Pancreas (tissue), 10 donors: ENCODE measurements at regions not wholly inside any gene's neighbourhood (a gene's known extent, or its start where the extent isn't known, plus 50 kb on each side); places are given as distances from the start of the nearest gene placed in this dataset.

Experiments used
- ATAC-seq, 4 donors: fragments of 200-7000 bp; cut with Tn5 transposase; one replicate each; pipeline versions ENCODE4 v1.8.0 to v1.9.1; 2020; ENCODE audit warnings: mild to moderate bottlenecking in 4 of 4, moderate library complexity in 4 of 4
- DNase-seq, 6 donors: peaks; one replicate each; pipeline ENCODE4 v3.0.0-alpha.2; 2020
- FAIRE-seq: peaks from 2 replicates; lab custom pipeline; 2012; peaks lifted over from hg19 to GRCh38; lab: Jason Lieb, UNC
- H3K27ac ChIP-seq, 4 donors: fragments of 200-600 bp; sonication (generic); 1 replicate in 3 of 4; 2 replicates in 1 of 4; pipeline versions ENCODE4 v1.5.0 to v1.8.0; 2020
- H3K27me3 ChIP-seq, 4 donors: fragments of 200-600 bp; one replicate each; pipeline ENCODE4 v1.8.0; 2021
- H3K36me3 ChIP-seq, 3 donors: fragments of 200-600 bp; sonication (generic) in 1 of 3; one replicate each; pipeline versions ENCODE4 v1.5.0 to v1.8.0; 2020 to 2021
- H3K4me1 ChIP-seq, 3 donors: fragments of 200-600 bp; one replicate each; pipeline ENCODE4 v1.8.0; 2021
- H3K4me3 ChIP-seq, 4 donors: fragments of 200-600 bp; sonication (generic) in 2 of 4; one replicate each; pipeline versions ENCODE4 v1.5.0 to v1.8.0; 2020 to 2021
- H3K9me3 ChIP-seq, 4 donors: fragments of 200-600 bp; one replicate each; pipeline ENCODE4 v1.8.0; 2021
- WGBS, 2 donors: extraction: QIAGEN DNeasy Blood & Tissue Kit; methylation state at CpG; one replicate each; pipeline ENCODE4 v1.1.7; 2013; 5-methylcytosine and 5-hydroxymethylcytosine counted together
- intact Hi-C, 3 donors: fragments of 100-400 bp; cut with DNase I; formaldehyde crosslinking; loops; one replicate each; pipeline versions ENCODE4 v1.11.1 to v1.14.2; 2022
- TF ChIP-seq, protein P1 (sequence below), 4 donors: fragments of 200-600 bp; sonication (generic) in 3 of 4; IDR thresholded peaks; one replicate each; pipeline versions ENCODE4 v1.5.0 to v1.8.0; 2021; ENCODE audit warnings: antibody characterized with exemption in 4 of 4
- donor health status: healthy with polysubstance abuse.
- donor health status: DM: no; HTN: no; CAD: no; lungs with moderate emphysema.
- donor health status: DM: no; HTN: no; CAD: no.
- donor health status: control.
- donor health status: control.
- donor health status: Bipolar disorder and iron deficiency.
- donor health status: DM: yes; HTN: yes; CAD: no.
- donor health status: DM: no; HTN: no; CAD: no.
- donor health status: DM: no; HTN: no; CAD: no.
- donor health status: DM: yes; HTN: yes; CAD: no.

DNA sequence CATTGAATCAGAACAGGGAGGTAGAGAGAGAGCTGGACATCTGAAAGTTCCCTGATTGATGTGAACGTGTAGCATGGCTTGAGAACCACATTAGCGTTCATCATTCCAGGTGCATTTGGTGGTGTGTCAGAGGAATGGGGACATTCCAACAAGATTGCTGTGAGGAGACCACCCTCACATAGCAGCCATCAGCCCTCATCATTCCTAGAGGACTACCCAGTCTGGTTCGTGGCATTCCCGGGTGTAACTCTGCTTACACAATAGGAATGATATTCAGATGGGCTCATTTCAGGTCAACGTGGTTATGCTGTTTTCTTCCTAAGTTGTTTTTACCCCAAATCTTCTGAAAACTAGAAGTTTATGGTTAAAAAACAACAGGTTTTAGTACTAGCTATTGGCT, 62.2 kb upstream of the KLHL31 start:
- TF ChIP-seq, protein P1, sequence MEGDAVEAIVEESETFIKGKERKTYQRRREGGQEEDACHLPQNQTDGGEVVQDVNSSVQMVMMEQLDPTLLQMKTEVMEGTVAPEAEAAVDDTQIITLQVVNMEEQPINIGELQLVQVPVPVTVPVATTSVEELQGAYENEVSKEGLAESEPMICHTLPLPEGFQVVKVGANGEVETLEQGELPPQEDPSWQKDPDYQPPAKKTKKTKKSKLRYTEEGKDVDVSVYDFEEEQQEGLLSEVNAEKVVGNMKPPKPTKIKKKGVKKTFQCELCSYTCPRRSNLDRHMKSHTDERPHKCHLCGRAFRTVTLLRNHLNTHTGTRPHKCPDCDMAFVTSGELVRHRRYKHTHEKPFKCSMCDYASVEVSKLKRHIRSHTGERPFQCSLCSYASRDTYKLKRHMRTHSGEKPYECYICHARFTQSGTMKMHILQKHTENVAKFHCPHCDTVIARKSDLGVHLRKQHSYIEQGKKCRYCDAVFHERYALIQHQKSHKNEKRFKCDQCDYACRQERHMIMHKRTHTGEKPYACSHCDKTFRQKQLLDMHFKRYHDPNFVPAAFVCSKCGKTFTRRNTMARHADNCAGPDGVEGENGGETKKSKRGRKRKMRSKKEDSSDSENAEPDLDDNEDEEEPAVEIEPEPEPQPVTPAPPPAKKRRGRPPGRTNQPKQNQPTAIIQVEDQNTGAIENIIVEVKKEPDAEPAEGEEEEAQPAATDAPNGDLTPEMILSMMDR (IDR thresholded peaks at IDR 0.05) = no peak
- no peaks in the 10 kb centered on the region for H3K9me3 ChIP-seq
- H3K27ac ChIP-seq = no peak overlapping the region
- FAIRE-seq (no peak), ATAC-seq (no peak), DNase-seq (no peak)
- intact Hi-C loops = loop anchor here in 1 of 3 donors (10.0 kb wide), 2 partner anchors 223 to 227 kb away; no protein-coding TSS in a partner anchor
- H3K27me3 ChIP-seq = no peaks in the 10 kb centered on the region
- H3K4me1 ChIP-seq = peaks cover 0 to 7% (median 3%) of the 10 kb centered on the region in 3 donors
- H3K4me3 ChIP-seq = no peak overlapping the region
- 72 to 77% methylated on average over 5 of the region's 5 CpGs for WGBS, 2 donors
- H3K36me3 ChIP-seq = no peaks in the 10 kb centered on the region

DNA sequence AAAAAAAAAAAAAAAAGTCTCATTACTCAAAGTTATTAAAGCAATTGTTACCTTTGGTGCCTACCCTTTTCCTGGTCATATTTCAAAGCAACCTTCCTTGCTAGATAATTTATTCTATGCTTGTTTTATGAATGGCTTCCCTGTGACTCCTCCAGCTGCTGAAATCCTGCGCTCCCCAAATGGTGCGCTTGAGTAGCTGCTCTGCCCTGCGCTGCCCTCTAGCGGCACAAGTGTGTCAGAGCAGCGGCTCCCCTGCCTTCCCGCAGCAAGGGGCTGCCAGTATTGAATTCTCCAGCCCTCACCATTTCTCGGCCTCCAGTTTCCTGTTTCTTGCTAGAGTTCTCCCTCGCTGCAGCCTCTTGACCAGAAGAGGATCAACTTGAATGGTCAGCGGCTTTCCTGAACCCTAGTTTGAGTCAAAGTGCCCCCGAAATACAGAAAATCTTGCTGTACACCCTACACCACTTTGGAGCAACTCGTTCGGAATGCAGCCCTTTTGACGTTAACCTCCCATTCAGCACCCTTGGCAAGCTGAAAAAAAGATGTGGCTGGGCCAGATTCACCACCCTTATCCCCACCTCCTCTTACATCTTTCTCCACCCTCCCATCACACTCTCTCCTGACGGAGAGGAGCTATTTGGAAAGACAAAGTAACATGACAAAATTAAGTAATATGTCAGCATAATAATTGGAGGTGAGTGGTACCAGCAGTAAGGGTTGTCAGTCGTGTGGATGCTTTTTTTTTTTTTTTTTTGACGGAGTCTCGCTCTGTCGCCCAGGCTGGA, 60.4 kb upstream of the KLHL31 start:
- intact Hi-C loops = loop anchor here in 1 of 3 donors (10.0 kb wide), 2 partner anchors 221 to 229 kb away; no protein-coding TSS in a partner anchor
- no peak for FAIRE-seq
- Histone ChIP-seq H3K27me3 (no peaks in the 10 kb centered on the region), H3K36me3 (no peaks in the 10 kb centered on the region), H3K27ac (no peak overlapping the region), H3K9me3 (no peaks in the 10 kb centered on the region), H3K4me1 (peaks cover 0 to 7% (median 3%) of the 10 kb centered on the region in 3 donors), H3K4me3 (no peak overlapping the region)
- TF ChIP-seq, protein P1 (IDR thresholded peaks at IDR 0.05) = peak; percentile 88 to 98 (median 96)
- ATAC-seq = peak; percentile 83 to 95 (median 92)
- peak; percentile 49 to 92 (median 80) for DNase-seq
- WGBS, 2 donors = 38 to 42% methylated on average over 17 to 18 of the region's 18 CpGs

DNA sequence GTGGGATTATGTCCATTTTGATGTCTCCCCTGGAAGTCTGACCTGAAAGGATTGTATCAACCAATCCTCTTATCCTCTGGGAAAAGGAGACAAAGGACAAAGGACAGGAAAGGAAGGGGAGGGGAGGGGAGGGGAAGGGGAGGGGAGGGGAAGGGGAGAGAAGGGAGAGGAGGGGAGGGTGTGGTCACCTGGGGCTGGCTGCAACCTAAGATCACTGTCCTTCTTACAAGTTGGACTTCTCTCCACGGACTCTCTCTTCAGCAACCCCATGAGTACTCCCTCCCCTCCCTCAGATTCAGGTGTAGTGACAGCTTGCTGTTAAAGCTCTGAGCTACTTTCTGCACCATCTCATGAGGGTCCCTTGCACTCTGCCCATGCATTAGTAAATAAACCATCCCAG, 58.9 kb upstream of the KLHL31 start:
- DNase-seq (no peak), FAIRE-seq (no peak), ATAC-seq (no peak)
- TF ChIP-seq, protein P1 (IDR thresholded peaks at IDR 0.05) = no peak
- WGBS, 2 donors = 54 to 70% methylated on average over 1 of the region's 1 CpG
- Histone ChIP-seq H3K4me1 (peaks cover 0 to 7% (median 3%) of the 10 kb centered on the region in 3 donors), H3K36me3 (no peaks in the 10 kb centered on the region), H3K27ac (no peak overlapping the region), H3K4me3 (no peak overlapping the region), H3K27me3 (no peaks in the 10 kb centered on the region), H3K9me3 (no peaks in the 10 kb centered on the region)
- intact Hi-C loops = loop anchor here in 1 of 3 donors (10.0 kb wide), 2 partner anchors 220 to 230 kb away; no protein-coding TSS in a partner anchor

DNA sequence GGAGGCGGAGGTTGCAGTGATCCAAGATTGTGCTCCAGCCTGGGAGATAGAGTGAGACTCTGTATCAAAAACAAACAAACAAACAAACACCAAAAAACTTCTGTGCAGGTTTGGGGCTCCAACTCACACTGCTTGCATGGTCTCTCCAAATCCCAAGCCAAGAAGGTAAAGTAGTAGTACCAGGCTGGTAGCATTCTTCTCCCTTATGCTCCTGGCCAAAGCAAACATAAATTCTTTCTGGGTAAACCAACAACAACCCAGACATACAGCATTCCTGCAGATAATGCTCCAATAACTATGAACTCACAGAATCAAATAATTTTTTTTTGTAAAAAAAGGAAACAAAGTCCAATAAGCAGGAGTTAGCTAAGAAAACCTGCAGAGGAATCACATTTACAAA, 57.8 kb upstream of the KLHL31 start:
- intact Hi-C loops = loop anchor here in 1 of 3 donors (10.0 kb wide), 2 partner anchors 219 to 231 kb away; no protein-coding TSS in a partner anchor
- Histone ChIP-seq H3K36me3 (no peaks in the 10 kb centered on the region), H3K27me3 (no peaks in the 10 kb centered on the region), H3K27ac (no peak overlapping the region), H3K4me1 (peaks cover 0 to 7% (median 3%) of the 10 kb centered on the region in 3 donors), H3K9me3 (no peaks in the 10 kb centered on the region), H3K4me3 (no peak overlapping the region)
- peak in 3 of 4 donors; percentile 45 to 69 (median 50) for ATAC-seq
- TF ChIP-seq, protein P1 (IDR thresholded peaks at IDR 0.05) = no peak
- WGBS, 2 donors = 85 to 89% methylated on average over 1 of the region's 1 CpG
- DNase-seq = no peak
- no peak for FAIRE-seq
